Neutrophil (primary cell): ENCODE measurements at regions not wholly inside any gene's neighbourhood (a gene's known extent, or its start where the extent isn't known, plus 50 kb on each side); places are given as distances from the start of the nearest gene placed in this dataset.

Experiments used
- H3K27ac ChIP-seq: fragments of 200-600 bp; sonication (generic); 2 replicates; pipeline ENCODE4 v1.5.1; 2016; ENCODE audit warnings: mild to moderate bottlenecking, moderate library complexity
- H3K27me3 ChIP-seq: fragments of 200-600 bp; sonication (generic); 2 replicates; pipeline ENCODE4 v1.6.0; 2016; ENCODE audit warnings: mild to moderate bottlenecking
- H3K36me3 ChIP-seq: fragments of 200-600 bp; sonication (generic); 2 replicates; pipeline ENCODE4 v1.5.1; 2017
- H3K4me1 ChIP-seq, 2 experiments: fragments of 200-600 bp in 1 of 2; sonication (generic) in 1 of 2; 1 replicate in 1 of 2; 2 replicates in 1 of 2; pipeline versions ENCODE4 v1.5.1 to v1.6.1; 2013 to 2016; ENCODE audit warnings: low read depth in 1 of 2, low read length in 1 of 2, mild to moderate bottlenecking in 1 of 2, moderate library complexity in 1 of 2; ENCODE audit not compliant: control insufficient read depth in 1 of 2, insufficient read depth in 1 of 2
- H3K4me3 ChIP-seq, 2 experiments: fragments of 200-600 bp in 1 of 2; sonication (generic) in 1 of 2; 1 replicate in 1 of 2; 2 replicates in 1 of 2; pipeline ENCODE4 v1.5.1; 2013 to 2016; ENCODE audit warnings: low read depth in 1 of 2, low read length in 1 of 2, mild to moderate bottlenecking in 1 of 2, moderate library complexity in 1 of 2
- H3K9me3 ChIP-seq: fragments of 200-600 bp; sonication (generic); 2 replicates; pipeline ENCODE4 v1.5.1; 2016
- CTCF ChIP-seq: fragments of 200-600 bp; sonication (generic); IDR thresholded peaks from 2 replicates; pipeline ENCODE4 v1.5.1; 2016; ENCODE audit warnings: antibody characterized with exemption

- Histone ChIP-seq H3K36me3 (no peaks in the 10 kb centered on the region), H3K4me3 (no peak overlapping the region), H3K27ac (no peak overlapping the region), H3K27me3 (no peaks in the 10 kb centered on the region), H3K9me3 (no peaks in the 10 kb centered on the region), H3K4me1 (no peaks in the 10 kb centered on the region)
- TF ChIP-seq CTCF = no peak
Observed at GRCh38 chr13:80857321-80857720, 516.4 kb upstream of the SPRY2 start.

GRCh38 chr13:80850771-80851170 is 509.8 kb upstream of the SPRY2 start:
- Histone ChIP-seq H3K27me3 (no peaks in the 10 kb centered on the region), H3K9me3 (no peaks in the 10 kb centered on the region), H3K36me3 (no peaks in the 10 kb centered on the region), H3K4me3 (no peak overlapping the region), H3K4me1 (no peaks in the 10 kb centered on the region), H3K27ac (no peak overlapping the region)
- no peak for TF ChIP-seq CTCF

GRCh38 chr13:80844164-80844563 is 503.2 kb upstream of the SPRY2 start:
- no peaks in the 10 kb centered on the region for H3K9me3 ChIP-seq
- H3K27ac ChIP-seq = no peak overlapping the region
- H3K27me3 ChIP-seq = no peaks in the 10 kb centered on the region
- H3K4me3 ChIP-seq = no peak overlapping the region
- H3K36me3 ChIP-seq = no peaks in the 10 kb centered on the region
- no peaks in the 10 kb centered on the region for H3K4me1 ChIP-seq
- TF ChIP-seq CTCF = no peak

DNA sequence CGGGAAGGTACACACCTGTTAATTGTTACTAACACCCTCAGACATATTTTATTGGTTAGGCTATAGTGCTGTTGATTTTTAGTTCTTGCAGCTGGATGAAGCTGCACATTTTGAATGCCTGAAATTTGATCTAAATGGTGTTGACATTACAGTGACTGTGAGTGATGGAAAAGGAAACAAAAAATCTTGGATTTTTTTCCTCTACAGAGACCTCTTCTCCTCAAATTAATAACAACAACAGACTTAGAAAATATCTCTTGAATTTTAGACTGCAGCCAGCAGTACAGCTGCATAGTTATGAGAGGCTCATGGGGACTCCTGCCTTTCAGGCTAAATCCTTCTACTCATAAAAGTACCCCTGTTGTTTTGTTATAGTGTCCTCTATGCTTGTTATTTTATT is 500.5 kb upstream of the SPRY2 start:
- no peaks in the 10 kb centered on the region for H3K27me3 ChIP-seq
- H3K9me3 ChIP-seq = no peaks in the 10 kb centered on the region
- H3K36me3 ChIP-seq = no peaks in the 10 kb centered on the region
- no peak for TF ChIP-seq CTCF
- no peak overlapping the region for H3K27ac ChIP-seq
- no peaks in the 10 kb centered on the region for H3K4me1 ChIP-seq
- no peak overlapping the region for H3K4me3 ChIP-seq

DNA sequence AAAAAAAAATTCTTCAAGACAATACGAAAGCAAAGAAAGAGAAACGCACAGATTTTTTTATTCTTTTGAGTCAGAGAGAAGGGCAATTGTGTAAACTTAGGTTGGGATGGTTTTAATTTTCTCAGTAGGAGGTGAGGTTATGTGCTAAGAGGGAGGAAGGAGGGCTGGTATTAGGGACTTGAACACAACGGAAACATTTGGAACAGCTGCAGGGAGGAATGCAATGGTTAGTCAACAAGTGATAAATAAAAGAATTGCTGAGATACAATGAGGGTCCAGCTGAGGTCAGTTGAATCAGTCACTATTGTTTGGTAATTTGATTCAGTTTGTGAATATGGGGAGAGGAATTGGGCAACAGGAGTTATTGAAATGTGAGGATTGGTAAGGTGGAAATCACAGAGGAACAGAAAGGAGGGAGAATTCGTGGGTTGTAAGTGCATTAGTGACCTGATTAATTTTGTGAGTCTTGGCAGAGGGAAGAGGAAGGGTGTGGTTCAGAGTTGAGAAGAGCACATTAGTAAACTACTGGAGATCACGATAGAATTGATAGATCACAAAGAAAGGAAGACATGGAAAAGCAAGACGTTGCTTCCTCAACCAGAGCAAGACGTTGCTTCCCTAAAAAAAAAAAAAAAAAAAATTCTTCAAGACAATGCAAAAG is 499.5 kb upstream of the SPRY2 start:
- no peaks in the 10 kb centered on the region for H3K27me3 ChIP-seq
- H3K4me1 ChIP-seq = no peaks in the 10 kb centered on the region
- H3K36me3 ChIP-seq = no peaks in the 10 kb centered on the region
- H3K27ac ChIP-seq = no peak overlapping the region
- no peak overlapping the region for H3K4me3 ChIP-seq
- TF ChIP-seq CTCF = no peak
- no peaks in the 10 kb centered on the region for H3K9me3 ChIP-seq

- TF ChIP-seq CTCF = no peak
- Histone ChIP-seq H3K4me1 (no peaks in the 10 kb centered on the region), H3K4me3 (no peak overlapping the region), H3K27ac (no peak overlapping the region), H3K36me3 (no peaks in the 10 kb centered on the region), H3K27me3 (no peaks in the 10 kb centered on the region), H3K9me3 (no peaks in the 10 kb centered on the region)
Observed at GRCh38 chr13:80835902-80836301, 495.0 kb upstream of the SPRY2 start.
